GM06990 (cell line): ENCODE measurements at regions not wholly inside any gene's neighbourhood (a gene's known extent, or its start where the extent isn't known, plus 50 kb on each side); places are given as distances from the start of the nearest gene placed in this dataset.

Experiments used
- DNase-seq: peaks from one replicate; pipeline ENCODE4 v3.0.0-alpha.2; 2011; ENCODE audit not compliant: insufficient read length; ENCODE audit errors: extremely low read depth
- H3K27me3 ChIP-seq: replicated peaks from 2 replicates; pipeline ENCODE4 v1.6.0; 2011; ENCODE audit warnings: low read length; ENCODE audit not compliant: control insufficient read depth, insufficient read depth
- H3K36me3 ChIP-seq: 2 replicates; pipeline ENCODE4 v1.5.1; 2011; ENCODE audit warnings: low read length; ENCODE audit not compliant: control insufficient read depth, insufficient read depth
- H3K4me3 ChIP-seq: replicated peaks from 2 replicates; pipeline ENCODE4 v1.5.1; 2011; ENCODE audit warnings: low read depth, mild to moderate bottlenecking, control low read depth, low read length
- CTCF ChIP-seq: IDR thresholded peaks from 2 replicates; pipeline ENCODE4 v1.5.1; 2011; ENCODE audit warnings: low read length, control low read depth, mild to moderate bottlenecking, inconsistent platforms; ENCODE audit not compliant: insufficient read depth, poor library complexity, severe bottlenecking

GRCh38 chr5:4627929-4628328 lies 512.2 kb upstream of the ADAMTS16 start:
- no peak overlapping the region for H3K4me3 ChIP-seq
- TF ChIP-seq CTCF: no peak
- no peaks in the 10 kb centered on the region for H3K36me3 ChIP-seq
- no peak for DNase-seq
- no peaks in the 10 kb centered on the region for H3K27me3 ChIP-seq

GRCh38 chr5:4628645-4629385 lies 511.3 kb upstream of the ADAMTS16 start:
- Histone ChIP-seq H3K4me3 (no peak overlapping the region), H3K36me3 (no peaks in the 10 kb centered on the region), H3K27me3 (no peaks in the 10 kb centered on the region)
- no peak for TF ChIP-seq CTCF
- no peak for DNase-seq

- Histone ChIP-seq H3K27me3 (no peaks in the 10 kb centered on the region), H3K4me3 (no peak overlapping the region), H3K36me3 (no peaks in the 10 kb centered on the region)
- no peak for TF ChIP-seq CTCF
- no peak for DNase-seq
These were observed 510.1 kb upstream of the ADAMTS16 start for GRCh38 chr5:4630031-4630430.

GRCh38 chr5:4634342-4634741 lies 505.8 kb upstream of the ADAMTS16 start:
- no peaks in the 10 kb centered on the region for H3K27me3 ChIP-seq
- H3K4me3 ChIP-seq: no peak overlapping the region
- H3K36me3 ChIP-seq: no peaks in the 10 kb centered on the region
- TF ChIP-seq CTCF: no peak
- DNase-seq: no peak

- TF ChIP-seq CTCF: no peak
- Histone ChIP-seq H3K36me3 (no peaks in the 10 kb centered on the region), H3K4me3 (no peak overlapping the region), H3K27me3 (no peaks in the 10 kb centered on the region)
- DNase-seq: no peak
These were observed 503.8 kb upstream of the ADAMTS16 start for GRCh38 chr5:4636378-4636777.

GRCh38 chr5:4639946-4640345 lies 500.2 kb upstream of the ADAMTS16 start:
- Histone ChIP-seq H3K36me3 (no peaks in the 10 kb centered on the region), H3K27me3 (no peaks in the 10 kb centered on the region), H3K4me3 (no peak overlapping the region)
- no peak for DNase-seq
- no peak for TF ChIP-seq CTCF
